Tibial nerve (tissue), 4 donors: ENCODE measurements at regions not wholly inside any gene's neighbourhood (a gene's known extent, or its start where the extent isn't known, plus 50 kb on each side); places are given as distances from the start of the nearest gene placed in this dataset.

Source experiments
- DNase-seq, 2 donors: peaks; one replicate each; pipeline ENCODE4 v3.0.0-alpha.2; 2019; ENCODE audit warnings: low spot score in 2 of 2
- H3K27ac ChIP-seq, 4 donors: fragments of 200-600 bp; sonication (generic) in 3 of 4; one replicate each; pipeline ENCODE4 v1.5.1; 2017 to 2019; ENCODE audit warnings: mild to moderate bottlenecking in 1 of 4
- H3K27me3 ChIP-seq, 2 donors: fragments of 200-600 bp; sonication (generic) in 1 of 2; one replicate each; pipeline versions ENCODE4 v1.5.1 to v1.6.0; 2017 to 2019
- H3K36me3 ChIP-seq, 3 donors: fragments of 200-600 bp; sonication (generic); one replicate each; pipeline ENCODE4 v1.5.1; 2018 to 2019
- H3K4me1 ChIP-seq, 4 donors: fragments of 200-600 bp; sonication (generic) in 3 of 4; one replicate each; pipeline ENCODE4 v1.5.1; 2017 to 2019
- H3K4me3 ChIP-seq, 4 donors: fragments of 200-600 bp; sonication (generic) in 3 of 4; one replicate each; pipeline ENCODE4 v1.5.1; 2017 to 2019; ENCODE audit warnings: mild to moderate bottlenecking in 1 of 4, moderate library complexity in 1 of 4
- H3K9me3 ChIP-seq, 4 donors: fragments of 200-600 bp; sonication (generic) in 3 of 4; one replicate each; pipeline ENCODE4 v1.5.1; 2017 to 2019
- CTCF ChIP-seq, 5 experiments: fragments of 200-600 bp in 3 of 5; fragments of 450-650 bp in 2 of 5; sonication (generic) in 3 of 5; IDR thresholded peaks; one replicate each; pipeline ENCODE4 v1.5.1; 2016 to 2019; ENCODE audit warnings: antibody characterized with exemption in 5 of 5, mild to moderate bottlenecking in 3 of 5, moderate library complexity in 2 of 5
- EP300 ChIP-seq, 2 donors: sonication (generic); formaldehyde crosslinking; IDR thresholded peaks; one replicate each; pipeline ENCODE4 v1.6.1; 2017; ENCODE audit warnings: antibody characterized with exemption in 2 of 2, mild to moderate bottlenecking in 1 of 2
- POLR2A ChIP-seq, 2 donors: fragments of 450-650 bp; IDR thresholded peaks; one replicate each; pipeline ENCODE4 v1.6.1; 2017; ENCODE audit warnings: antibody characterized with exemption in 2 of 2, mild to moderate bottlenecking in 2 of 2, moderate library complexity in 2 of 2
- WGBS, 2 donors: methylation state at CpG; one replicate each; pipeline ENCODE4 v1.1.5; 2018; 5-methylcytosine and 5-hydroxymethylcytosine counted together

- Histone ChIP-seq H3K4me1 (no peaks in the 10 kb centered on the region), H3K4me3 (no peak overlapping the region), H3K36me3 (no peaks in the 10 kb centered on the region), H3K27me3 (no peaks in the 10 kb centered on the region), H3K9me3 (no peaks in the 10 kb centered on the region), H3K27ac (no peak overlapping the region)
- 47 to 51% methylated on average over 9 of the region's 9 CpGs for WGBS, 2 donors
- TF ChIP-seq CTCF (IDR thresholded peaks at IDR 0.05) (no peak), EP300 (IDR thresholded peaks at IDR 0.05) (no peak), POLR2A (IDR thresholded peaks at IDR 0.05) (no peak)
- DNase-seq, result no peak
Measured at GRCh38 chr16:9597967-9598730, 506.7 kb downstream of the HAPSTR1 start.

- 60 to 62% methylated on average over 3 of the region's 3 CpGs for WGBS, 2 donors
- DNase-seq, result no peak
- no peak overlapping the region for H3K27ac ChIP-seq
- no peak overlapping the region for H3K4me3 ChIP-seq
- no peaks in the 10 kb centered on the region for H3K4me1 ChIP-seq
- TF ChIP-seq CTCF (IDR thresholded peaks at IDR 0.05) (no peak), POLR2A (IDR thresholded peaks at IDR 0.05) (no peak), EP300 (IDR thresholded peaks at IDR 0.05) (no peak)
- no peaks in the 10 kb centered on the region for H3K27me3 ChIP-seq
- no peaks in the 10 kb centered on the region for H3K36me3 ChIP-seq
- H3K9me3 ChIP-seq, result no peaks in the 10 kb centered on the region
Measured at GRCh38 chr16:9598731-9599083, 507.3 kb downstream of the HAPSTR1 start.

- no peak for TF ChIP-seq EP300 (IDR thresholded peaks at IDR 0.05)
- TF ChIP-seq CTCF (IDR thresholded peaks at IDR 0.05), result no peak
- no peak for TF ChIP-seq POLR2A (IDR thresholded peaks at IDR 0.05)
- H3K27ac ChIP-seq, result no peak overlapping the region
- H3K9me3 ChIP-seq, result no peaks in the 10 kb centered on the region
- no peak overlapping the region for H3K4me3 ChIP-seq
- no peaks in the 10 kb centered on the region for H3K4me1 ChIP-seq
- DNase-seq, result no peak
- no peaks in the 10 kb centered on the region for H3K36me3 ChIP-seq
- no peaks in the 10 kb centered on the region for H3K27me3 ChIP-seq
- WGBS, 2 donors, result 88 to 91% methylated on average over 8 of the region's 8 CpGs
Measured at GRCh38 chr16:9599415-9600120, 508.1 kb downstream of the HAPSTR1 start.

- Histone ChIP-seq H3K27me3 (no peaks in the 10 kb centered on the region), H3K4me1 (no peaks in the 10 kb centered on the region), H3K36me3 (no peaks in the 10 kb centered on the region), H3K27ac (no peak overlapping the region), H3K4me3 (no peak overlapping the region), H3K9me3 (no peaks in the 10 kb centered on the region)
- 48 to 52% methylated on average over 4 of the region's 4 CpGs for WGBS, 2 donors
- TF ChIP-seq EP300 (IDR thresholded peaks at IDR 0.05), result no peak
- TF ChIP-seq CTCF (IDR thresholded peaks at IDR 0.05), result no peak
- no peak for TF ChIP-seq POLR2A (IDR thresholded peaks at IDR 0.05)
- DNase-seq, result no peak
Measured at GRCh38 chr16:9602189-9602588, 510.7 kb downstream of the HAPSTR1 start.

GRCh38 chr16:9603316-9603715 lies 511.9 kb downstream of the HAPSTR1 start:
- 49 to 56% methylated on average over 7 of the region's 7 CpGs for WGBS, 2 donors
- H3K4me3 ChIP-seq, result no peak overlapping the region
- no peaks in the 10 kb centered on the region for H3K9me3 ChIP-seq
- H3K27ac ChIP-seq, result no peak overlapping the region
- no peaks in the 10 kb centered on the region for H3K36me3 ChIP-seq
- TF ChIP-seq EP300 (IDR thresholded peaks at IDR 0.05) (no peak), POLR2A (IDR thresholded peaks at IDR 0.05) (no peak), CTCF (IDR thresholded peaks at IDR 0.05) (no peak)
- H3K4me1 ChIP-seq, result no peaks in the 10 kb centered on the region
- no peaks in the 10 kb centered on the region for H3K27me3 ChIP-seq
- no peak for DNase-seq
